ENCODE measurements at regions not wholly inside any gene's neighbourhood (a gene's known extent, or its start where the extent isn't known, plus 50 kb on each side); places are given as distances from the start of the nearest gene placed in this dataset.

DNA sequence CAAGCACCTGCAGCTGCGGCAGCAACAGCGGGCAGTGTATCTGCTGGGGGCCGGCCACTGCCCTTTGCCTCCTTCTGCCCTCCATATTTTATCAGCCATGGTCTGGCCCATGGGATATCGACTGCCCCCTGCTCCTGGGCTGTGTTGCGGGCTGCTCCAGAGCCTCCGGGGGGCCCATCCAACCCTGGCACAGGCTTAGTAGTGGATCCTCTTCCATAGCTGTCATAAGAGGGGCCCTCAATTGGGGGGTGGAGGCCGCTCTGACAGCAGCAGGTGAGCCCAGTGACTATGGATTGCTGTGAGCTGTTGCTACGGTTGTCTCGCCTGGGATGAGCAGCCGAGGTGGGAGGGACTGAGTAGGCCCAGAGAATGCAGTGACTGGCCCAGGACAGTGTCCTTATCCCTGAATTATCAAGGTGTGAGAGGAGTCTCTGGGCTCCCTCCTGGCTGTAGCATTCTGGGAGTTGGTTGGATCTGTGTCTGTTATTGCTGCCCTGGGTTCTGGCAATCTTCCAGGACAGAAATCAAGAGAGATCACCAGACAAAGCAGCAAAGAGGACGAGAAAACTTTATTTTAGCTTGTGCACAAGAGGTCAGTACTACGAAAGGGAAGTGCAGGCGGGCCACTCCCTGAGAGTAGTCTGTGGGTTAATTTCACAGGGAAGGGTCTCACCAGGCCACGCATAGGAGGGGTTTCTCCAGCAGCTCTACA is 145.1 kb downstream of the ASB1 start (continued):
- no peak for TF ChIP-seq ZNF202 (tag by site-specific recombination; IDR thresholded peaks at IDR 0.05; ENCODE audit: borderline replicate concordance)
- no peak for TF ChIP-seq SP7 (tag by site-specific recombination; IDR thresholded peaks at IDR 0.05)

DNA sequence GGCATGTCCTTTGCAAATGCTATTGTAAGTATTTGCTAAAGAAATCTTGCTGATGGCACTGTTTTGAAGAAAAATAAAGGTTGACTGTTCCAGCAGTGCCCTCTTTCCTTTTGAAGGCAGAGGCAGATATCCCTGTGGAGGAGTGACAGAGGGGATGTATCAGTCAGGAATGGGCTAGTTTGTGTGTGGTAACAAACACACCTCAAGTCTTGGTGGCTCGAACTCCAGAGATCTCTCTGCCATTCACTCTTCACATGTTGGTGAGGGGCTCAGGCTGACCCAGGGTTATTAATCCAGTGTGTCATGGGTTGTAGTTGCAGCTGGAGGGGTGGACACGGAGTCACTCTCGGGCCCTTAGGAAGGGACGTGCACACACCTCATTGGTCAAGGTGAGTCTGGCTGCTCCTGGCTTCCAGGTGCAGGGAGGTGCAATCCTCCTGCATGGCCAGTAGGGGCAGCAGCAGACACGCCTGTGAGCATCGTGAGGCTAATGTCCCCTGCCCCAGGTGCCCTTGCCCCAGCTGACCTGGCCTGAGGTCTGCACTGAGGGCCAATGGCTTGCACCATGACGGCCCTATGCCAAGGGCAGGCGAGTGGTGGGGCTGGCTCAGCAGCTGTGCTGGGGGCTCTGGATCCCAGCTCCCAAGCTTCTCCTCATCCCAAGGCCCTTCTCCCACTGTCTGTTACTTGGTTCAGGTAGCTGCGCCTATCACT is 146.5 kb downstream of the ASB1 start:
- Histone ChIP-seq H3K27ac (ENCODE audit: extremely low read depth, low read depth, low read length) (no peak overlapping the region), H3K4me3 (ENCODE audit: low read depth, low read length) (no peak overlapping the region), H3K9me3 (ENCODE audit: control insufficient read depth, insufficient read depth, low read depth, low read length) (no peaks in the 10 kb centered on the region), H3K4me1 (ENCODE audit: control insufficient read depth, insufficient read depth, low read length) (no peaks in the 10 kb centered on the region), H3K36me3 (ENCODE audit: control insufficient read depth in 2 of 2, insufficient read depth in 1 of 2, low read length in 2 of 2) (no peaks in the 10 kb centered on the region)
- TF ChIP-seq, protein P1, sequence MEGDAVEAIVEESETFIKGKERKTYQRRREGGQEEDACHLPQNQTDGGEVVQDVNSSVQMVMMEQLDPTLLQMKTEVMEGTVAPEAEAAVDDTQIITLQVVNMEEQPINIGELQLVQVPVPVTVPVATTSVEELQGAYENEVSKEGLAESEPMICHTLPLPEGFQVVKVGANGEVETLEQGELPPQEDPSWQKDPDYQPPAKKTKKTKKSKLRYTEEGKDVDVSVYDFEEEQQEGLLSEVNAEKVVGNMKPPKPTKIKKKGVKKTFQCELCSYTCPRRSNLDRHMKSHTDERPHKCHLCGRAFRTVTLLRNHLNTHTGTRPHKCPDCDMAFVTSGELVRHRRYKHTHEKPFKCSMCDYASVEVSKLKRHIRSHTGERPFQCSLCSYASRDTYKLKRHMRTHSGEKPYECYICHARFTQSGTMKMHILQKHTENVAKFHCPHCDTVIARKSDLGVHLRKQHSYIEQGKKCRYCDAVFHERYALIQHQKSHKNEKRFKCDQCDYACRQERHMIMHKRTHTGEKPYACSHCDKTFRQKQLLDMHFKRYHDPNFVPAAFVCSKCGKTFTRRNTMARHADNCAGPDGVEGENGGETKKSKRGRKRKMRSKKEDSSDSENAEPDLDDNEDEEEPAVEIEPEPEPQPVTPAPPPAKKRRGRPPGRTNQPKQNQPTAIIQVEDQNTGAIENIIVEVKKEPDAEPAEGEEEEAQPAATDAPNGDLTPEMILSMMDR (tag by site-specific recombination; IDR thresholded peaks at IDR 0.05), result peak; percentile 34; the same call in 1 of the 2 replicates
- TF ChIP-seq ZNF768 (tag by site-specific recombination; IDR thresholded peaks at IDR 0.05), result no peak
- CTCF ChIA-PET, result interaction anchor here (0.6 to 2.2 kb wide), 7 partner anchors 10 to 413 kb away, joined by 3 to 9 read pairs (median 3); no protein-coding TSS in a partner anchor
- POLR2A ChIA-PET, result no interaction called here

DNA sequence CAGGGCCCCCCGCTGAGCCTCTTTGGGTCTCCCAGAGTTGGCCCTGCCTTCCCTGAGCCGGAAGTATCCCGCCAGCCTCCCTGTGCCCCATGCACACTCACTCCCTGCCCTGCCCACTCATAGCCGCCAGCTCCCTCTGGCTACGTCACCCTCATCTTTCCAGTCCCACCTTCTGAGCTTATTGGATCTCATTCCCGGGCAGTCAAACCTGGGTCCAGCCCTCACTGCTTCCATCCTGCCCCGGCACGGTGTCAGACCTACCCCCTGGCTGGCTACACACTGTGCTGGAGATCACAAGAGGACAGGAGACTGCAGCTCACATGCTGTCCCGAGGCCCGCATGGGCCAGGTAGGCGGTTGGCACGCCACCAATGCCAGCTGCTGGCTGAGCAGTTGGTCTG is 147.2 kb downstream of the ASB1 start:
- Histone ChIP-seq H3K27ac (ENCODE audit: extremely low read depth, low read depth, low read length) (no peak overlapping the region), H3K4me1 (ENCODE audit: control insufficient read depth, insufficient read depth, low read length) (no peaks in the 10 kb centered on the region), H3K9me3 (ENCODE audit: control insufficient read depth, insufficient read depth, low read depth, low read length) (no peaks in the 10 kb centered on the region), H3K36me3 (ENCODE audit: control insufficient read depth in 2 of 2, insufficient read depth in 1 of 2, low read length in 2 of 2) (no peaks in the 10 kb centered on the region), H3K4me3 (ENCODE audit: low read depth, low read length) (no peak overlapping the region)
- ChIA-PET CTCF (interaction anchor here (0.6 to 2.2 kb wide), 5 partner anchors 9 to 413 kb away, joined by 3 to 9 read pairs (median 3); no protein-coding TSS in a partner anchor), POLR2A (no interaction called here)
- TF ChIP-seq ZEB2 (tag by site-specific recombination; IDR thresholded peaks at IDR 0.05) (no peak), ZNF37A (tag by site-specific recombination; IDR thresholded peaks at IDR 0.05) (no peak), ZNF555 (tag by site-specific recombination; conservative IDR thresholded peaks at IDR 0.05) (no peak), ZNF600 (tag by site-specific recombination; IDR thresholded peaks at IDR 0.05) (no peak), ZNF24 (tag by site-specific recombination; IDR thresholded peaks at IDR 0.05) (no peak)
- TF ChIP-seq, protein P2, sequence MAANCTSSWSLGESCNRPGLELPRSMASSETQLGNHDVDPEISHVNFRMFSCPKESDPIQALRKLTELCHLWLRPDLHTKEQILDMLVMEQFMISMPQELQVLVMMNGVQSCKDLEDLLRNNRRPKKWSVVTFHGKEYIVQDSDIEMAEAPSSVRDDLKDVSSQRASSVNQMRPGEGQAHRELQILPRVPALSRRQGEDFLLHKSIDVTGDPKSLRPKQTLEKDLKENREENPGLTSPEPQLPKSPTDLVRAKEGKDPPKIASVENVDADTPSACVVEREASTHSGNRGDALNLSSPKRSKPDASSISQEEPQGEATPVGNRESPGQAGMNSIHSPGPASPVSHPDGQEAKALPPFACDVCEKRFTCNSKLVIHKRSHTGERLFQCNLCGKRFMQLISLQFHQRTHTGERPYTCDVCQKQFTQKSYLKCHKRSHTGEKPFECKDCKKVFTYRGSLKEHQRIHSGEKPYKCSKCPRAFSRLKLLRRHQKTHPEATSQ (tag by site-specific recombination; IDR thresholded peaks at IDR 0.05), result no peak
- TF ChIP-seq, protein P3, sequence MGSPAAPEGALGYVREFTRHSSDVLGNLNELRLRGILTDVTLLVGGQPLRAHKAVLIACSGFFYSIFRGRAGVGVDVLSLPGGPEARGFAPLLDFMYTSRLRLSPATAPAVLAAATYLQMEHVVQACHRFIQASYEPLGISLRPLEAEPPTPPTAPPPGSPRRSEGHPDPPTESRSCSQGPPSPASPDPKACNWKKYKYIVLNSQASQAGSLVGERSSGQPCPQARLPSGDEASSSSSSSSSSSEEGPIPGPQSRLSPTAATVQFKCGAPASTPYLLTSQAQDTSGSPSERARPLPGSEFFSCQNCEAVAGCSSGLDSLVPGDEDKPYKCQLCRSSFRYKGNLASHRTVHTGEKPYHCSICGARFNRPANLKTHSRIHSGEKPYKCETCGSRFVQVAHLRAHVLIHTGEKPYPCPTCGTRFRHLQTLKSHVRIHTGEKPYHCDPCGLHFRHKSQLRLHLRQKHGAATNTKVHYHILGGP (tag by site-specific recombination; IDR thresholded peaks at IDR 0.05), result no peak

DNA sequence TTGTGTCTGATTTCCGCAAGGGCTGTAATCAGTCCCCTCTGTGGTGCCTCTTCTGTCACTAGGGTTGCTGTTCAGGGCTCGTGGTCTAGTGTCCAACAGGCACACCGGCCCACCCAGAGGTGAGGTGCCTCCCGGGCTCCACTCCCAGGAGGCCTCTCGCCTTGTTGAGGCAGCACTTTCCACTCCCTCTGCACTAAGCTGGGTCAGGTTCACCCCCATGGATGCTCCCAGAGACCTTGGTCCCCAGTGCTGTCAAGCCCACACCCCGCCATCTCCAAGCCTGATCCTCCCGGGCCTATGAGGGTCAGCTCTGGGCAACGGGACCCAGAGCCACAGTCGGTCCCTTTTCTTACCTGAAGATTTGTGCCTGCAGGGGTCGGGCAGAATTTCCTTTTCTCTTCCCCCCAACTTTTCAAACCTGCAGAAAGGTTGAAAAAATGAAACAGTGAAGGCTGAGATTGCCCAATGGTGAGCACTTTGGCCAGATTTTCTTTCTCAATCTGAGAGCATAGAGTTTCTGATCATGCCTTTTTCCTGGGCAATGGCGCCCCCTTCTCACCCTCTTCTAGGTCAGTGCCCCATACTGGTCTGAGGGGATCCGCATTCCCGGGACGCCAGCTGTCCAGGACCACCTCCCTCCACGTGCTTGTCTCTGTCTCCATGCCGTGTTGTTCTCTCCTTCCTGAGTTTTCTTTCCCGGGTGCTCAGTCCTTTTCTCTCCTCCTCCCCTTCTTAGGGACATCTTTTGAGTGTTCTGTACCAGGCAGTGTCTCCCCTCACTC is 148.0 kb downstream of the ASB1 start:
- Histone ChIP-seq H3K4me1 (ENCODE audit: control insufficient read depth, insufficient read depth, low read length) (no peaks in the 10 kb centered on the region), H3K4me3 (ENCODE audit: low read depth, low read length) (no peak overlapping the region), H3K36me3 (ENCODE audit: control insufficient read depth in 2 of 2, insufficient read depth in 1 of 2, low read length in 2 of 2) (no peaks in the 10 kb centered on the region), H3K27ac (ENCODE audit: extremely low read depth, low read depth, low read length) (no peak overlapping the region), H3K9me3 (ENCODE audit: control insufficient read depth, insufficient read depth, low read depth, low read length) (no peaks in the 10 kb centered on the region)
- POLR2A ChIA-PET, result no interaction called here
- CTCF ChIA-PET, result no interaction called here
- TF ChIP-seq ZSCAN30 (tag by site-specific recombination; IDR thresholded peaks at IDR 0.05) (no peak), ZNF670 (tag by site-specific recombination; IDR thresholded peaks at IDR 0.05; ENCODE audit: low read depth) (no peak)
- TF ChIP-seq, protein P4, sequence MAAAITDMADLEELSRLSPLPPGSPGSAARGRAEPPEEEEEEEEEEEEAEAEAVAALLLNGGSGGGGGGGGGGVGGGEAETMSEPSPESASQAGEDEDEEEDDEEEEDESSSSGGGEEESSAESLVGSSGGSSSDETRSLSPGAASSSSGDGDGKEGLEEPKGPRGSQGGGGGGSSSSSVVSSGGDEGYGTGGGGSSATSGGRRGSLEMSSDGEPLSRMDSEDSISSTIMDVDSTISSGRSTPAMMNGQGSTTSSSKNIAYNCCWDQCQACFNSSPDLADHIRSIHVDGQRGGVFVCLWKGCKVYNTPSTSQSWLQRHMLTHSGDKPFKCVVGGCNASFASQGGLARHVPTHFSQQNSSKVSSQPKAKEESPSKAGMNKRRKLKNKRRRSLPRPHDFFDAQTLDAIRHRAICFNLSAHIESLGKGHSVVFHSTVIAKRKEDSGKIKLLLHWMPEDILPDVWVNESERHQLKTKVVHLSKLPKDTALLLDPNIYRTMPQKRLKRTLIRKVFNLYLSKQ (tag by site-specific recombination; IDR thresholded peaks at IDR 0.05; ENCODE audit: borderline replicate concordance), result no peak
- TF ChIP-seq, protein P2 (tag by site-specific recombination; IDR thresholded peaks at IDR 0.05), result no peak
